ENCODE measurements at regions not wholly inside any gene's neighbourhood (a gene's known extent, or its start where the extent isn't known, plus 50 kb on each side); places are given as distances from the start of the nearest gene placed in this dataset.

DNA sequence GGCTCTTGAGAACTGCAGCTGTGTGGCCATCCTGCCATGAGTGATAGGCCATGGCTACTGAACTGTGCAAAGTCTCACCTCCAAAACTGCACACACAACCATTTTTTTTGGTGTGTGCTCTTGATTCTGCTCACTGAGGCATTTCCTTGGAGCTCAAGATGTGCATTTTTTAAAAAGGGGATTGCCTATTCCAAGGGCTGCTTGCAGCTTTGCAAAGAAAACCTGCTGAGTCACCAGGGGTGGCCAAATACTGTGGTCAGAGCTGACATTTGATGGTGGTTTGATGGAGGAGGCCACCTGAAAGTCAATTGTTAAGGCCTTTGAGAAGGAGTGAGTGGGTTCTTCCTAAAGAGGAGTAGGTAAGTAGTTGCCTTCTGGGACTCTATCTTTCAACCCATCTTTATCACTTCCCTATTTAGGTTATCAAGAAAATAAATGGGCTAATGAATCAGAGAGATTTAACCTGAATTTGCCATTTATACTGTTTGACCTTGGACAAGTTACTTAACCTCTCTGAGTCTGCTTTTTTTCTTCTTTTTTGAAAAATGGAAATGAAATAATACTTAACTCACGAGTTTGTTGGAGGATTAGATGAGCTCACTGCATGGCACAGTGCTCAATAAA, 87.9 kb downstream of the CHST2 start:
- H3K9me2 ChIP-seq (replicated peaks; ENCODE audit: low read length): no peaks in the 10 kb centered on the region
- BruUV-seq (replicated peaks): no TSS peak
- DNase-seq: peak; percentile 44
- H3K27me3 ChIP-seq (ENCODE audit: low read length): no peaks in the 10 kb centered on the region
- intact Hi-C loops (cut with micrococcal nuclease): no loop called here
- ATAC-seq: no peak; the same call in 1 of the 2 replicates
- no peak overlapping the region for H3K4me2 ChIP-seq (ENCODE audit: low read length)
- no peaks in the 10 kb centered on the region for H4K20me1 ChIP-seq (ENCODE audit: low read length)
- no peaks in the 10 kb centered on the region for H3K79me2 ChIP-seq (ENCODE audit: low read length)
- no peaks in the 10 kb centered on the region for H3K9me3 ChIP-seq (ENCODE audit: low read length)
- ChIA-PET CTCF (no interaction called here), POLR2A (ENCODE audit: unreplicated experiment) (no interaction called here)
- H3K4me3 ChIP-seq (ENCODE audit: low read length): no peak overlapping the region
- no peak overlapping the region for H3K9ac ChIP-seq (ENCODE audit: low read length)
- 0 out of 2 replicates have a peak, but pooled peaks cover 7% of the 10 kb centered on the region for H3K4me1 ChIP-seq (ENCODE audit: insufficient read depth, low read length)
- no peak overlapping the region for H3K27ac ChIP-seq (ENCODE audit: low read length)
- H3F3A ChIP-seq (ENCODE audit: low read length, unreplicated experiment): no peaks in the 10 kb centered on the region
- no peak overlapping the region for H2AFZ ChIP-seq (ENCODE audit: low read length)
- no peak for TF ChIP-seq EZH2 (IDR thresholded peaks at IDR 0.05; ENCODE audit: low read length, unreplicated experiment)
- no peak for TF ChIP-seq EZH2phosphoT487 (IDR thresholded peaks at IDR 0.05; ENCODE audit: borderline replicate concordance, low read length)
- TF ChIP-seq, protein P1, sequence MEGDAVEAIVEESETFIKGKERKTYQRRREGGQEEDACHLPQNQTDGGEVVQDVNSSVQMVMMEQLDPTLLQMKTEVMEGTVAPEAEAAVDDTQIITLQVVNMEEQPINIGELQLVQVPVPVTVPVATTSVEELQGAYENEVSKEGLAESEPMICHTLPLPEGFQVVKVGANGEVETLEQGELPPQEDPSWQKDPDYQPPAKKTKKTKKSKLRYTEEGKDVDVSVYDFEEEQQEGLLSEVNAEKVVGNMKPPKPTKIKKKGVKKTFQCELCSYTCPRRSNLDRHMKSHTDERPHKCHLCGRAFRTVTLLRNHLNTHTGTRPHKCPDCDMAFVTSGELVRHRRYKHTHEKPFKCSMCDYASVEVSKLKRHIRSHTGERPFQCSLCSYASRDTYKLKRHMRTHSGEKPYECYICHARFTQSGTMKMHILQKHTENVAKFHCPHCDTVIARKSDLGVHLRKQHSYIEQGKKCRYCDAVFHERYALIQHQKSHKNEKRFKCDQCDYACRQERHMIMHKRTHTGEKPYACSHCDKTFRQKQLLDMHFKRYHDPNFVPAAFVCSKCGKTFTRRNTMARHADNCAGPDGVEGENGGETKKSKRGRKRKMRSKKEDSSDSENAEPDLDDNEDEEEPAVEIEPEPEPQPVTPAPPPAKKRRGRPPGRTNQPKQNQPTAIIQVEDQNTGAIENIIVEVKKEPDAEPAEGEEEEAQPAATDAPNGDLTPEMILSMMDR (conservative IDR thresholded peaks at IDR 0.05; ENCODE audit: low read depth, low read length): no peak
- no peaks in the 10 kb centered on the region for H3K36me3 ChIP-seq (ENCODE audit: low read depth, low read length)

DNA sequence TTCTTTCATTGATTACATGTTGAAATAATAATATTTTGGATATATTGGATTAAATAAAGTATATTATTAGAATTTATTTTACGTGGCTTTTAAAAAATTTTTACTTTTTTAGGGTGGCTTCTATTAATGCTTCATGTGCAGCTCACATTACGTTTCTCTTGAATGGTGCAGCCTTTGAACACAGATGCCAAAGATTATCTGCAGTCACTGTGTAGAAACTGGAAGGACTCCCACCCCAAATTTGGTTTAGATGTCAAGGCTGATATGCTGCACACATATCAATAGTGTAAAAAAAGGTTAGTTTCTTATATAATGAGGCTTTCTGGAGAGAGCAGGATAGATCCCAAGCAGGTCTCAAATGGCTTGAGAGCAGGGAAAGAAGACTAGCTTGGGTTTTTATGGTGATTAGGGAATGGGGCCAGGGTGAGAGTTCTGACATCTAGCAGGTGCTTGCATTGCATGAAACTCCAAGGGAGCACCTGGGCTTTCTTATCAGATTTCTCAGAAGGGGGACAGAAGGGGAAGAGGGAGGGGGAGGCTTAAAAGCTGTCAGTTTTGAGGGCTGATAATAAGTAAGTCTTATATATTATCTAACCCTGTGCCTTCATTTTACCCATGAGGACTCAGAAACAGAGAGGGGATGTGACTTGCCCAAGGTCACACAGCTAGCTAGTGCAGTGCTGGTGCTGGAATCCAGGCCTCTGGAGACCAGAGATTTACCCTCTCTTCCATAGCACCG, 89.6 kb downstream of the CHST2 start:
- Histone ChIP-seq H4K20me1 (ENCODE audit: low read length) (no peaks in the 10 kb centered on the region), H3K36me3 (ENCODE audit: low read depth, low read length) (no peaks in the 10 kb centered on the region), H3F3A (ENCODE audit: low read length, unreplicated experiment) (no peaks in the 10 kb centered on the region), H3K9me2 (replicated peaks; ENCODE audit: low read length) (no peaks in the 10 kb centered on the region), H3K4me3 (ENCODE audit: low read length) (no peak overlapping the region), H3K9ac (ENCODE audit: low read length) (no peak overlapping the region), H3K4me2 (ENCODE audit: low read length) (no peak overlapping the region), H3K27me3 (ENCODE audit: low read length) (no peaks in the 10 kb centered on the region), H3K27ac (ENCODE audit: low read length) (no peak overlapping the region), H3K4me1 (ENCODE audit: insufficient read depth, low read length) (0 out of 2 replicates have a peak, but pooled peaks cover 7% of the 10 kb centered on the region), H3K9me3 (ENCODE audit: low read length) (no peaks in the 10 kb centered on the region), H3K79me2 (ENCODE audit: low read length) (no peaks in the 10 kb centered on the region), H2AFZ (ENCODE audit: low read length) (no peak overlapping the region)
- ATAC-seq: no peak
- no TSS peak for BruUV-seq (replicated peaks)
- DNase-seq: no peak
- intact Hi-C loops (cut with micrococcal nuclease): no loop called here
- TF ChIP-seq EZH2 (IDR thresholded peaks at IDR 0.05; ENCODE audit: low read length, unreplicated experiment): no peak
- TF ChIP-seq EZH2phosphoT487 (IDR thresholded peaks at IDR 0.05; ENCODE audit: borderline replicate concordance, low read length): no peak
- TF ChIP-seq, protein P1 (conservative IDR thresholded peaks at IDR 0.05; ENCODE audit: low read depth, low read length): no peak
- ChIA-PET CTCF (interaction anchor here (0.5 kb wide), 1 partner anchor 51 kb away, joined by 9 read pairs; no protein-coding TSS in a partner anchor), POLR2A (ENCODE audit: unreplicated experiment) (no interaction called here)

DNA sequence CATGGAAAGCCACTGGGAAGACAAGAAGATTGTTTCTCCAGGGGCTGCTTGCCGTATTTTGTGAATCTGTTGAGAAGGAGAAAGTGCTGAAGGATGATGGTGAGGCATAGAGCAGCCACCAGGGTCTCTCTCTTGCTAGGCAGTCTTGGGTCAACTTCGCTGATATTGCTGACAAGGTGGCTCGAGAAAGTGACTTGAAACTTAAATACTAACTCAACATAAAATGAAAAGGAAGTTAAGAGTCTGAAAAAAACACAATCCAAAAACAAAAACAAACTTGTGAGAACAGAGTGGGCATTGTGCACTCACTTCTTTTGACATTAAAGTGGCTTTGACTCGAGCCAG, 90.1 kb downstream of the CHST2 start:
- no TSS peak for BruUV-seq (replicated peaks)
- H3K9me2 ChIP-seq (replicated peaks; ENCODE audit: low read length): no peaks in the 10 kb centered on the region
- no peak overlapping the region for H3K4me3 ChIP-seq (ENCODE audit: low read length)
- ATAC-seq (no peak), DNase-seq (no peak)
- ChIA-PET CTCF (interaction anchor here (0.5 kb wide), 1 partner anchor 50 kb away, joined by 9 read pairs; no protein-coding TSS in a partner anchor), POLR2A (ENCODE audit: unreplicated experiment) (no interaction called here)
- H3F3A ChIP-seq (ENCODE audit: low read length, unreplicated experiment): no peaks in the 10 kb centered on the region
- no peak overlapping the region for H3K9ac ChIP-seq (ENCODE audit: low read length)
- H3K27me3 ChIP-seq (ENCODE audit: low read length): no peaks in the 10 kb centered on the region
- peak overlapping the region; percentile 34; the same call in 1 of the 2 replicates for H2AFZ ChIP-seq (ENCODE audit: low read length)
- no peak overlapping the region for H3K27ac ChIP-seq (ENCODE audit: low read length)
- no peaks in the 10 kb centered on the region for H3K79me2 ChIP-seq (ENCODE audit: low read length)
- no peak overlapping the region for H3K4me2 ChIP-seq (ENCODE audit: low read length)
- intact Hi-C loops (cut with micrococcal nuclease): no loop called here
- 0 out of 2 replicates have a peak, but pooled peaks cover 7% of the 10 kb centered on the region for H3K4me1 ChIP-seq (ENCODE audit: insufficient read depth, low read length)
- TF ChIP-seq EZH2 (IDR thresholded peaks at IDR 0.05; ENCODE audit: low read length, unreplicated experiment) (no peak), EZH2phosphoT487 (IDR thresholded peaks at IDR 0.05; ENCODE audit: borderline replicate concordance, low read length) (no peak)
- TF ChIP-seq, protein P1 (conservative IDR thresholded peaks at IDR 0.05; ENCODE audit: low read depth, low read length): no peak
- H3K36me3 ChIP-seq (ENCODE audit: low read depth, low read length): no peaks in the 10 kb centered on the region
- H4K20me1 ChIP-seq (ENCODE audit: low read length): no peaks in the 10 kb centered on the region
- no peaks in the 10 kb centered on the region for H3K9me3 ChIP-seq (ENCODE audit: low read length)

Data from PC-3 (cell line).